K562 (cell line): ENCODE measurements at regions not wholly inside any gene's neighbourhood (a gene's known extent, or its start where the extent isn't known, plus 50 kb on each side); places are given as distances from the start of the nearest gene placed in this dataset.

ENCODE experiments used
- ATAC-seq: fragments of 200-7000 bp; cut with Tn5 transposase; 3 replicates; pipeline ENCODE4 v1.9.1; 2020; ENCODE audit warnings: moderate library complexity
- BruUV-seq: library from RNA; stranded (reverse); fragments of 400-500 nt; replicated peaks from 2 replicates; lab custom pipeline; 2021; lab: Mats Ljungman, UMichigan
- CTCF ChIA-PET: fragments of 300-600 bp; formaldehyde crosslinking; extraction: SDS; loops from one replicate; lab custom pipeline; 2021; ENCODE audit warnings: low intra/inter-chr PET ratio; lab: Yijun Ruan, JAX
- POLR2A ChIA-PET: fragments of 300-600, 350-650 bp; sonication (Branson Sonifier 250); formaldehyde crosslinking; extraction: SDS; loops from one replicate; lab custom pipeline; 2021; ENCODE audit warnings: antibody characterized with exemption, inconsistent platforms; lab: Yijun Ruan, JAX
- DNase-seq, 4 experiments: peaks; one replicate each; pipeline versions ENCODE4 v3.0.0 to v3.0.0-alpha.2; 2011 to 2018; ENCODE audit warnings: low spot score in 3 of 4, mixed read lengths in 3 of 4; ENCODE audit errors: extremely low read depth in 1 of 4
- FAIRE-seq: peaks from 2 replicates; lab custom pipeline; 2011; peaks lifted over from hg19 to GRCh38; lab: Jason Lieb, UNC
- H2AFZ ChIP-seq: 2 replicates; pipeline ENCODE4 v1.6.0; 2011; ENCODE audit warnings: low read depth, low read length, control low read depth, inconsistent platforms
- H3K27ac ChIP-seq: fragments of 200-600 bp; 3 replicates; pipeline ENCODE4 v1.8.0; 2011; ENCODE audit warnings: low read depth, mild to moderate bottlenecking, control low read depth, inconsistent platforms, low read length, moderate library complexity, mixed read lengths; ENCODE audit errors: extremely low read depth
- H3K27me3 ChIP-seq, 2 experiments: fragments of 300-600 bp in 1 of 2; 2 replicates in 1 of 2; 3 replicates in 1 of 2; pipeline versions ENCODE4 v1.6.0 to v1.8.0; 2011; ENCODE audit warnings: inconsistent platforms in 2 of 2, low read length in 2 of 2, mild to moderate bottlenecking in 1 of 2, mixed read lengths in 1 of 2, moderate library complexity in 1 of 2; ENCODE audit not compliant: control insufficient read depth in 2 of 2, insufficient read depth in 2 of 2
- H3K36me3 ChIP-seq: fragments of 300-600 bp; 3 replicates; pipeline ENCODE4 v1.8.0; 2011; ENCODE audit warnings: mild to moderate bottlenecking, low read length, inconsistent platforms; ENCODE audit not compliant: control insufficient read depth, insufficient read depth
- H3K4me1 ChIP-seq, 2 experiments: fragments of 200-600 bp in 1 of 2; replicated peaks in 1 of 2; 2 replicates in 1 of 2; 3 replicates in 1 of 2; pipeline versions ENCODE4 v1.5.1 to v1.8.0; 2011; ENCODE audit warnings: inconsistent platforms in 2 of 2, low read length in 2 of 2, mild to moderate bottlenecking in 1 of 2, mixed read lengths in 1 of 2, moderate library complexity in 1 of 2; ENCODE audit not compliant: control insufficient read depth in 2 of 2, insufficient read depth in 2 of 2
- H3K4me2 ChIP-seq: 2 replicates; pipeline ENCODE4 v1.6.1; 2011; ENCODE audit warnings: low read length, control low read depth, inconsistent platforms, mixed read lengths; ENCODE audit not compliant: insufficient read depth
- H3K4me3 ChIP-seq: fragments of 200-600 bp; sonication (generic), shearing (Covaris generic); 2 replicates; pipeline ENCODE4 v1.5.1; 2016; ENCODE audit warnings: control low read depth, inconsistent platforms
- H3K79me2 ChIP-seq: fragments of 200-600 bp; 3 replicates; pipeline ENCODE4 v1.8.0; 2011; ENCODE audit warnings: low read length, inconsistent platforms; ENCODE audit not compliant: control insufficient read depth, insufficient read depth
- H3K9ac ChIP-seq, 2 experiments: 2 replicates each; pipeline versions ENCODE4 v1.6.0 to v1.6.1; 2011; ENCODE audit warnings: low read depth in 2 of 2, low read length in 2 of 2, control low read depth in 1 of 2, inconsistent platforms in 1 of 2, mild to moderate bottlenecking in 1 of 2, mixed read lengths in 1 of 2; ENCODE audit not compliant: insufficient read depth in 1 of 2
- H3K9me1 ChIP-seq: one replicate; pipeline ENCODE4 v1.6.0; 2011; ENCODE audit warnings: inconsistent platforms, mild to moderate bottlenecking, low read length, moderate library complexity; ENCODE audit not compliant: control insufficient read depth, insufficient read depth
- H3K9me3 ChIP-seq: replicated peaks from 2 replicates; pipeline ENCODE4 v1.5.1; 2011; ENCODE audit warnings: low read depth, low read length, inconsistent platforms; ENCODE audit not compliant: control insufficient read depth, insufficient read depth
- H4K20me1 ChIP-seq: replicated peaks from 2 replicates; pipeline ENCODE4 v1.6.1; 2011; ENCODE audit warnings: low read length, inconsistent platforms, mixed read lengths; ENCODE audit not compliant: control insufficient read depth, insufficient read depth
- BCLAF1 ChIP-seq, 2 experiments: fragments of 450-650 bp in 1 of 2; IDR thresholded peaks; 2 replicates each; pipeline ENCODE4 v1.6.1; 2011 to 2017; ENCODE audit warnings: low read depth in 2 of 2, antibody characterized with exemption in 1 of 2, borderline replicate concordance in 1 of 2, low read length in 1 of 2, mild to moderate bottlenecking in 1 of 2, mixed read lengths in 1 of 2; ENCODE audit not compliant: control insufficient read depth in 1 of 2
- CBX8 ChIP-seq: fragments of 200-600 bp; sonication (generic); IDR thresholded peaks from 2 replicates; pipeline ENCODE4 v1.6.1; 2012; ENCODE audit warnings: borderline replicate concordance, mixed run types, low read depth, mild to moderate bottlenecking, moderate library complexity, mixed read lengths, low read length, control low read depth, inconsistent platforms; ENCODE audit not compliant: poor library complexity, severe bottlenecking; ENCODE audit errors: extremely low read depth
- EHMT2 ChIP-seq: fragments of 450-650 bp; IDR thresholded peaks from 2 replicates; pipeline ENCODE4 v1.6.1; 2018; ENCODE audit warnings: antibody characterized with exemption
- MCM3 ChIP-seq: fragments of 450-650 bp; IDR thresholded peaks from 2 replicates; pipeline ENCODE4 v1.6.1; 2016
- SMARCA5 ChIP-seq: fragments of 450-650 bp; IDR thresholded peaks from 2 replicates; pipeline ENCODE4 v1.6.1; 2016
- SMARCC2 ChIP-seq: fragments of 450-650 bp; IDR thresholded peaks from 2 replicates; pipeline ENCODE4 v1.6.1; 2017; ENCODE audit warnings: antibody characterized with exemption, moderate library complexity, mild to moderate bottlenecking, low read depth
- WHSC1 ChIP-seq: IDR thresholded peaks from one replicate; pipeline ENCODE4 v1.6.1; 2012; ENCODE audit warnings: low read length, control low read depth, inconsistent platforms
- ZNF133 ChIP-seq: fragments of 250-450 bp; sonication (Bioruptor Pico); IDR thresholded peaks from 2 replicates; pipeline ENCODE4 v1.4.0; 2020; ENCODE audit warnings: mild to moderate bottlenecking
- ZNF318 ChIP-seq, 2 experiments: fragments of 450-650 bp; IDR thresholded peaks; 2 replicates each; pipeline ENCODE4 v1.6.1; 2016; ENCODE audit warnings: mild to moderate bottlenecking in 2 of 2, borderline replicate concordance in 1 of 2, low read depth in 1 of 2, moderate library complexity in 1 of 2
- ZNF551 ChIP-seq: fragments of 250-450 bp; sonication (Bioruptor Pico); IDR thresholded peaks from 2 replicates; pipeline ENCODE4 v1.5.0; 2021; ENCODE audit warnings: mild to moderate bottlenecking, moderate library complexity
- WGBS: fragments of 100-300 bp; shearing (Covaris generic); methylation state at CpG from one replicate; pipeline ENCODE4 v1.1.6; 2016; ENCODE audit warnings: low coverage, mixed read lengths; ENCODE audit not compliant: insufficient coverage; ENCODE audit errors: missing lambda C conversion rate; 5-methylcytosine and 5-hydroxymethylcytosine counted together
- in situ Hi-C: fragments of 300-500 bp; cut with MboI; formaldehyde crosslinking; loops from 4 replicates; pipeline ENCODE4 v1.15.0; 2018; ENCODE audit warnings: inconsistent platforms, mixed read lengths
- intact Hi-C: fragments of 100-400 bp; cut with micrococcal nuclease; formaldehyde crosslinking; loops from 2 replicates; pipeline ENCODE4 v1.14.2; 2022
- TF ChIP-seq, protein P1 (sequence below): IDR thresholded peaks from 3 replicates; pipeline ENCODE4 v1.6.1; 2011; ENCODE audit warnings: borderline replicate concordance, mild to moderate bottlenecking; ENCODE audit not compliant: insufficient read length, insufficient read depth

DNA sequence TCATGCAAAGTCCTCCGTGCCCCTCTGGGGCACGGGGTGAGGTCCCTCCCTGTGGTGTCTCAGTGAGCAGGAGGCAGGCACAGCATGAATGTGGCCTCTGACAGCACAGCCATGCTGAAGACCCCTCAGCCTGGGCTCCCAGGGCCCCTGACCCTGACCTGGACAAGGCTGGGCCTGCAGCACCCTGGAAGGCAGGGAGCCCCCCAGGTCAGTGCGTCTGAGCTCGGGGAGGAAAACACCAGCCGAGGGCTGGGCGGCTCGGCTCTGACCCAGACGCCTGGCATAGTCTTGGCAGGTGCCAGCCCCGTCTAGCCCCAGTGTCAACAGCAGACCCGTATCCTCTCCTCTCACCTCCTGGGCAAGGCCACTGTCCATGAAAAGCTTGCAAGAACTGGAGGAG is 1276.6 kb downstream of the BRD1 start:
- 0% methylated on average over 1 of the region's 10 CpGs for WGBS
- Histone ChIP-seq H3K9me3 (no peaks in the 10 kb centered on the region), H3K36me3 (no peaks in the 10 kb centered on the region), H3K9ac (no peak overlapping the region), H3K4me3 (no peak overlapping the region), H2AFZ (no peak overlapping the region), H3K27me3 (peaks cover 0 to 6% of the 10 kb centered on the region in 2 experiments; a peak in 1 of 5 replicates), H3K79me2 (no peaks in the 10 kb centered on the region), H4K20me1 (no peaks in the 10 kb centered on the region), H3K27ac (no peak overlapping the region), H3K4me1 (no peaks in the 10 kb centered on the region), H3K9me1 (no peaks in the 10 kb centered on the region), H3K4me2 (no peak overlapping the region)
- ChIA-PET CTCF (no interaction called here), POLR2A (no interaction called here)
- intact Hi-C loops = no loop called here
- ATAC-seq (no peak), FAIRE-seq (no peak), DNase-seq (no peak)
- in situ Hi-C loops = no loop called here
- no TSS peak for BruUV-seq
- TF ChIP-seq, protein P1, sequence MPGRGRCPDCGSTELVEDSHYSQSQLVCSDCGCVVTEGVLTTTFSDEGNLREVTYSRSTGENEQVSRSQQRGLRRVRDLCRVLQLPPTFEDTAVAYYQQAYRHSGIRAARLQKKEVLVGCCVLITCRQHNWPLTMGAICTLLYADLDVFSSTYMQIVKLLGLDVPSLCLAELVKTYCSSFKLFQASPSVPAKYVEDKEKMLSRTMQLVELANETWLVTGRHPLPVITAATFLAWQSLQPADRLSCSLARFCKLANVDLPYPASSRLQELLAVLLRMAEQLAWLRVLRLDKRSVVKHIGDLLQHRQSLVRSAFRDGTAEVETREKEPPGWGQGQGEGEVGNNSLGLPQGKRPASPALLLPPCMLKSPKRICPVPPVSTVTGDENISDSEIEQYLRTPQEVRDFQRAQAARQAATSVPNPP = no peak
- TF ChIP-seq ZNF133 (CRISPR knock-in tag) (no peak), EHMT2 (no peak), SMARCC2 (no peak), SMARCA5 (no peak), CBX8 (no peak), ZNF318 (IDR thresholded peaks at IDR 0.05; ENCODE audit: borderline replicate concordance in 1 of 2, low read depth in 1 of 2) (no peak), MCM3 (no peak), ZNF551 (CRISPR knock-in tag) (no peak), WHSC1 (no peak), BCLAF1 (IDR thresholded peaks at IDR 0.05; ENCODE audit: borderline replicate concordance in 1 of 2, control insufficient read depth in 1 of 2, low read depth in 2 of 2, low read length in 1 of 2) (no peak)
